Neural cell (in vitro differentiated cells): ENCODE measurements at regions not wholly inside any gene's neighbourhood (a gene's known extent, or its start where the extent isn't known, plus 50 kb on each side); places are given as distances from the start of the nearest gene placed in this dataset.

Experiments used
- H2AFZ ChIP-seq: fragments of 200-600, 300-800 bp; sonication (generic), shearing (Covaris generic); 2 replicates; pipeline ENCODE4 v1.6.0; 2014; ENCODE audit warnings: low read depth, mild to moderate bottlenecking, antibody characterized with exemption, low read length, moderate library complexity
- H3F3A ChIP-seq: fragments of 200-600 bp; shearing (Covaris generic); 2 replicates; pipeline ENCODE4 v1.6.1; 2016; ENCODE audit warnings: mild to moderate bottlenecking, moderate library complexity, mixed read lengths, antibody characterized with exemption, low read length; ENCODE audit not compliant: insufficient read depth, poor library complexity, severe bottlenecking
- H3K27ac ChIP-seq: fragments of 200-600, 300-800 bp; sonication (generic), shearing (Covaris generic); 2 replicates; pipeline ENCODE4 v1.5.1; 2014; ENCODE audit warnings: mild to moderate bottlenecking, low read length, moderate library complexity
- H3K27me3 ChIP-seq: fragments of 300-800, 200-600 bp; sonication (generic), shearing (Covaris generic); 2 replicates; pipeline ENCODE4 v1.6.0; 2014; ENCODE audit warnings: mild to moderate bottlenecking, low read depth, low read length, moderate library complexity; ENCODE audit not compliant: insufficient read depth
- H3K36me3 ChIP-seq: fragments of 300-800, 200-600 bp; sonication (generic), shearing (Covaris generic); 2 replicates; pipeline ENCODE4 v1.5.1; 2014; ENCODE audit warnings: mild to moderate bottlenecking, antibody characterized with exemption, low read length, moderate library complexity; ENCODE audit not compliant: insufficient read depth
- H3K4me2 ChIP-seq: fragments of 300-800, 200-600 bp; sonication (generic), shearing (Covaris generic); 2 replicates; pipeline ENCODE4 v1.6.0; 2014; ENCODE audit warnings: mild to moderate bottlenecking, low read length
- H3K4me3 ChIP-seq: fragments of 300-800, 200-600 bp; sonication (generic), shearing (Covaris generic); 2 replicates; pipeline ENCODE4 v1.5.1; 2014; ENCODE audit warnings: mild to moderate bottlenecking, low read length, moderate library complexity
- H3K79me2 ChIP-seq: fragments of 200-600 bp; shearing (Covaris generic); replicated peaks from 2 replicates; pipeline ENCODE4 v1.6.0; 2014; ENCODE audit warnings: mild to moderate bottlenecking, low read length, moderate library complexity; ENCODE audit not compliant: insufficient read depth
- H3K9ac ChIP-seq: fragments of 300-800, 200-600 bp; sonication (generic), shearing (Covaris generic); 2 replicates; pipeline ENCODE4 v1.6.1; 2016; ENCODE audit warnings: mild to moderate bottlenecking, low read length, mixed read lengths
- H3K9me2 ChIP-seq: fragments of 200-600 bp; shearing (Covaris generic); 2 replicates; pipeline ENCODE4 v1.6.1; 2016; ENCODE audit warnings: mild to moderate bottlenecking, low read length, mixed read lengths; ENCODE audit not compliant: insufficient read depth
- H3K9me3 ChIP-seq: fragments of 200-600, 300-800 bp; sonication (generic), shearing (Covaris generic); 2 replicates; pipeline ENCODE4 v1.6.1; 2016; ENCODE audit warnings: mild to moderate bottlenecking, mixed run types, low read length, moderate library complexity, mixed read lengths
- H4K20me1 ChIP-seq: fragments of 200-600 bp; shearing (Covaris generic); 2 replicates; pipeline ENCODE4 v1.6.1; 2016; ENCODE audit warnings: mild to moderate bottlenecking, mixed run types; ENCODE audit not compliant: insufficient read depth
- EP300 ChIP-seq: fragments of 450-650 bp; conservative IDR thresholded peaks from 2 replicates; pipeline ENCODE4 v1.6.1; 2014; ENCODE audit warnings: antibody characterized with exemption, mild to moderate bottlenecking, moderate library complexity; ENCODE audit not compliant: poor library complexity, severe bottlenecking
- EZH2 ChIP-seq: fragments of 200-600, 300-800 bp; shearing (Covaris generic), sonication (generic); IDR thresholded peaks from 2 replicates; pipeline ENCODE4 v1.6.1; 2014; ENCODE audit warnings: antibody characterized with exemption, low read length, borderline replicate concordance, mild to moderate bottlenecking; ENCODE audit not compliant: insufficient read depth, poor library complexity, severe bottlenecking
- MXI1 ChIP-seq: fragments of 450-650 bp; conservative IDR thresholded peaks from 2 replicates; pipeline ENCODE4 v1.6.1; 2014; ENCODE audit warnings: antibody characterized with exemption, mild to moderate bottlenecking; ENCODE audit not compliant: poor library complexity, severe bottlenecking
- POLR2AphosphoS5 ChIP-seq: IDR thresholded peaks from 2 replicates; pipeline ENCODE4 v1.6.1; 2012
- RAD21 ChIP-seq: fragments of 450-650 bp; conservative IDR thresholded peaks from 2 replicates; pipeline ENCODE4 v1.6.1; 2014; ENCODE audit warnings: antibody characterized with exemption, mild to moderate bottlenecking, moderate library complexity
- SMC3 ChIP-seq: fragments of 450-650 bp; conservative IDR thresholded peaks from 2 replicates; pipeline ENCODE4 v1.6.1; 2014; ENCODE audit warnings: antibody characterized with exemption, mild to moderate bottlenecking, moderate library complexity; ENCODE audit not compliant: poor library complexity
- TAF1 ChIP-seq: IDR thresholded peaks from 2 replicates; pipeline ENCODE4 v1.6.1; 2012; ENCODE audit warnings: low read depth
- TF ChIP-seq, protein P1 (sequence below): IDR thresholded peaks from 2 replicates; pipeline ENCODE4 v1.6.1; 2012; ENCODE audit warnings: borderline replicate concordance
- TF ChIP-seq, protein P2 (sequence below): fragments of 450-650 bp; IDR thresholded peaks from 2 replicates; pipeline ENCODE4 v1.5.1; 2014; ENCODE audit warnings: antibody characterized with exemption, mild to moderate bottlenecking, moderate library complexity; ENCODE audit not compliant: poor library complexity, severe bottlenecking

DNA sequence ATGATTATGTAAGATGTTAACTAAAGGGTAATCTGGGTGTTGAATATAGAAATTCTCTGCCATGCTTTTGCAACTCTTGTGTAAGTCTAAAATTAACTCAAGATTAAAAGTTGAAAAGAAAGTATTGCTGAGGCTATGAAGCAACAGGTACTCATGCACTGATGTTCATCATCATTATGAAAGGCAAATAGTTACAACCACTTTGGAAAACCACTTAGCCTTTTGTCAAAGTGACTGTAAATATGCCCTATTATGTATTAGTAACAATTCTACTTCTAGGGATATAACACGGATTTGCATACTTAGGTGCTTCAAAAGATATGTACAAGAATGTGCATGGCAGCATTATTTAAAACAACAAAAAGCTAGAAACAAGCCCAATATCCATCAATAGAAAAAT, 227.8 kb upstream of the CXXC4 start:
- Histone ChIP-seq H3K4me3 (no peak overlapping the region), H3K27me3 (no peaks in the 10 kb centered on the region), H3K4me2 (no peak overlapping the region), H3K9ac (no peak overlapping the region), H3K9me3 (no peaks in the 10 kb centered on the region), H4K20me1 (no peaks in the 10 kb centered on the region), H3K36me3 (no peaks in the 10 kb centered on the region), H3K27ac (no peak overlapping the region), H2AFZ (no peak overlapping the region), H3F3A (no peaks in the 10 kb centered on the region), H3K79me2 (no peaks in the 10 kb centered on the region), H3K9me2 (no peaks in the 10 kb centered on the region)
- TF ChIP-seq, protein P1, sequence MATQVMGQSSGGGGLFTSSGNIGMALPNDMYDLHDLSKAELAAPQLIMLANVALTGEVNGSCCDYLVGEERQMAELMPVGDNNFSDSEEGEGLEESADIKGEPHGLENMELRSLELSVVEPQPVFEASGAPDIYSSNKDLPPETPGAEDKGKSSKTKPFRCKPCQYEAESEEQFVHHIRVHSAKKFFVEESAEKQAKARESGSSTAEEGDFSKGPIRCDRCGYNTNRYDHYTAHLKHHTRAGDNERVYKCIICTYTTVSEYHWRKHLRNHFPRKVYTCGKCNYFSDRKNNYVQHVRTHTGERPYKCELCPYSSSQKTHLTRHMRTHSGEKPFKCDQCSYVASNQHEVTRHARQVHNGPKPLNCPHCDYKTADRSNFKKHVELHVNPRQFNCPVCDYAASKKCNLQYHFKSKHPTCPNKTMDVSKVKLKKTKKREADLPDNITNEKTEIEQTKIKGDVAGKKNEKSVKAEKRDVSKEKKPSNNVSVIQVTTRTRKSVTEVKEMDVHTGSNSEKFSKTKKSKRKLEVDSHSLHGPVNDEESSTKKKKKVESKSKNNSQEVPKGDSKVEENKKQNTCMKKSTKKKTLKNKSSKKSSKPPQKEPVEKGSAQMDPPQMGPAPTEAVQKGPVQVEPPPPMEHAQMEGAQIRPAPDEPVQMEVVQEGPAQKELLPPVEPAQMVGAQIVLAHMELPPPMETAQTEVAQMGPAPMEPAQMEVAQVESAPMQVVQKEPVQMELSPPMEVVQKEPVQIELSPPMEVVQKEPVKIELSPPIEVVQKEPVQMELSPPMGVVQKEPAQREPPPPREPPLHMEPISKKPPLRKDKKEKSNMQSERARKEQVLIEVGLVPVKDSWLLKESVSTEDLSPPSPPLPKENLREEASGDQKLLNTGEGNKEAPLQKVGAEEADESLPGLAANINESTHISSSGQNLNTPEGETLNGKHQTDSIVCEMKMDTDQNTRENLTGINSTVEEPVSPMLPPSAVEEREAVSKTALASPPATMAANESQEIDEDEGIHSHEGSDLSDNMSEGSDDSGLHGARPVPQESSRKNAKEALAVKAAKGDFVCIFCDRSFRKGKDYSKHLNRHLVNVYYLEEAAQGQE, result no peak
- TF ChIP-seq RAD21, result no peak
- TF ChIP-seq TAF1, result no peak
- TF ChIP-seq EZH2, result no peak
- TF ChIP-seq SMC3, result no peak

DNA sequence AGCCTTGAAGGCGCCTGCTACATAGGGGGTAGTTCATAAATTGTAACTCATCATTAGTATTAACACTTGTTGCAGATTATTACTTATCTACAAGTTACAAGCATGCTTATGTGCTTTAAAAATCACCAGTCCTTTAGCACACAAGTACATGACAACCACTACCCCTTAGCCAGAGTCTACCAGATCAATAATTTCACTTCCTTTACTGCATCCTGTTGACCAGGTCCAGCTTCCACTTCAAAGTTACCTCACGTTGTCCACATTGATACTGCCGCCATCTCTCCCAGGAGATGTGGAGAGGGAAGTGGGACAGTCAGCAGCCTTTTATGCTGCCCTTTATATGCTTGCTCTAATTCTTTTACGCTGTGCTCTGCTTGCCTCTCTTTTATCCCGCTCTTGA, 231.3 kb upstream of the CXXC4 start:
- no peak overlapping the region for H3K27ac ChIP-seq
- TF ChIP-seq TAF1 (no peak), MXI1 (no peak), POLR2AphosphoS5 (no peak), SMC3 (no peak), EP300 (no peak), EZH2 (no peak)
- H3K79me2 ChIP-seq, result no peaks in the 10 kb centered on the region
- H3F3A ChIP-seq, result no peaks in the 10 kb centered on the region
- no peaks in the 10 kb centered on the region for H3K36me3 ChIP-seq
- no peak overlapping the region for H3K4me2 ChIP-seq
- H3K9me3 ChIP-seq, result no peaks in the 10 kb centered on the region
- no peaks in the 10 kb centered on the region for H4K20me1 ChIP-seq
- no peak overlapping the region for H3K9ac ChIP-seq
- H3K27me3 ChIP-seq, result no peaks in the 10 kb centered on the region
- H3K9me2 ChIP-seq, result no peaks in the 10 kb centered on the region
- no peak overlapping the region for H2AFZ ChIP-seq
- no peak overlapping the region for H3K4me3 ChIP-seq

DNA sequence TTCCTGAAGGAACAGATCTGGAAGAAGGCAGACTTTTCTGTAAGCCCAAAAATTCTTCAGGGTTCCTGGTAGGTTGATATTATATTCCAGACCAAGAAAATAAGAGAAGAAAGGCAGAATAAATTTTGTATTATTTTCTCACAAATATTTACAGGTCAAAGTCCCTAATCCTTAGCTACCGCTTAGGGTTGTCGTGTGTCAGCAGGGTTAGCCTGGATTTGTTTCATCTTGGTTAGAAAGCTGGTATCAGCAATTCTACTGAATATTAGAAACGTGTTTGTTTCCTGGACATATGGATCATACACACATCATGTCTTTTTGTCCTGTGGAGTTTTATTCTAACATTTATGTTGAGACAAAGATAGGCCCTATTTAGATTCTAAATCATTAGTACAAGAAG, 232.9 kb upstream of the CXXC4 start:
- no peaks in the 10 kb centered on the region for H3K36me3 ChIP-seq
- no peak overlapping the region for H3K27ac ChIP-seq
- no peak overlapping the region for H3K4me2 ChIP-seq
- no peak overlapping the region for H3K4me3 ChIP-seq
- H3K9me3 ChIP-seq, result no peaks in the 10 kb centered on the region
- no peak overlapping the region for H2AFZ ChIP-seq
- H3K27me3 ChIP-seq, result no peaks in the 10 kb centered on the region
- no peaks in the 10 kb centered on the region for H4K20me1 ChIP-seq
- no peaks in the 10 kb centered on the region for H3K79me2 ChIP-seq
- TF ChIP-seq, protein P2, sequence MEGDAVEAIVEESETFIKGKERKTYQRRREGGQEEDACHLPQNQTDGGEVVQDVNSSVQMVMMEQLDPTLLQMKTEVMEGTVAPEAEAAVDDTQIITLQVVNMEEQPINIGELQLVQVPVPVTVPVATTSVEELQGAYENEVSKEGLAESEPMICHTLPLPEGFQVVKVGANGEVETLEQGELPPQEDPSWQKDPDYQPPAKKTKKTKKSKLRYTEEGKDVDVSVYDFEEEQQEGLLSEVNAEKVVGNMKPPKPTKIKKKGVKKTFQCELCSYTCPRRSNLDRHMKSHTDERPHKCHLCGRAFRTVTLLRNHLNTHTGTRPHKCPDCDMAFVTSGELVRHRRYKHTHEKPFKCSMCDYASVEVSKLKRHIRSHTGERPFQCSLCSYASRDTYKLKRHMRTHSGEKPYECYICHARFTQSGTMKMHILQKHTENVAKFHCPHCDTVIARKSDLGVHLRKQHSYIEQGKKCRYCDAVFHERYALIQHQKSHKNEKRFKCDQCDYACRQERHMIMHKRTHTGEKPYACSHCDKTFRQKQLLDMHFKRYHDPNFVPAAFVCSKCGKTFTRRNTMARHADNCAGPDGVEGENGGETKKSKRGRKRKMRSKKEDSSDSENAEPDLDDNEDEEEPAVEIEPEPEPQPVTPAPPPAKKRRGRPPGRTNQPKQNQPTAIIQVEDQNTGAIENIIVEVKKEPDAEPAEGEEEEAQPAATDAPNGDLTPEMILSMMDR, result no peak
- no peak for TF ChIP-seq MXI1
- TF ChIP-seq EZH2, result no peak
- TF ChIP-seq RAD21, result no peak
- no peak for TF ChIP-seq SMC3
- TF ChIP-seq TAF1, result no peak
- TF ChIP-seq, protein P1, result no peak
- TF ChIP-seq POLR2AphosphoS5, result no peak
- no peak for TF ChIP-seq EP300
- no peaks in the 10 kb centered on the region for H3K9me2 ChIP-seq
- no peaks in the 10 kb centered on the region for H3F3A ChIP-seq
- no peak overlapping the region for H3K9ac ChIP-seq
